22Rv1 (cell line): ENCODE measurements at regions not wholly inside any gene's neighbourhood (a gene's known extent, or its start where the extent isn't known, plus 50 kb on each side); places are given as distances from the start of the nearest gene placed in this dataset.

Experiments used
- H3K27ac ChIP-seq: fragments of 450-650 bp; 2 replicates; pipeline ENCODE4 v1.5.1; 2017
- CTCF ChIP-seq: fragments of 450-650 bp; IDR thresholded peaks from 2 replicates; pipeline ENCODE4 v1.5.1; 2017; ENCODE audit warnings: mild to moderate bottlenecking
- ZFX ChIP-seq: fragments of 450-650 bp; IDR thresholded peaks from 2 replicates; pipeline ENCODE4 v1.6.1; 2017; ENCODE audit warnings: antibody characterized with exemption, borderline replicate concordance

GRCh38 chr1:61581251-61581650 is 143.7 kb downstream of the TM2D1 start:
- TF ChIP-seq ZFX (no peak), CTCF (no peak)
- H3K27ac ChIP-seq, result no peak overlapping the region

DNA sequence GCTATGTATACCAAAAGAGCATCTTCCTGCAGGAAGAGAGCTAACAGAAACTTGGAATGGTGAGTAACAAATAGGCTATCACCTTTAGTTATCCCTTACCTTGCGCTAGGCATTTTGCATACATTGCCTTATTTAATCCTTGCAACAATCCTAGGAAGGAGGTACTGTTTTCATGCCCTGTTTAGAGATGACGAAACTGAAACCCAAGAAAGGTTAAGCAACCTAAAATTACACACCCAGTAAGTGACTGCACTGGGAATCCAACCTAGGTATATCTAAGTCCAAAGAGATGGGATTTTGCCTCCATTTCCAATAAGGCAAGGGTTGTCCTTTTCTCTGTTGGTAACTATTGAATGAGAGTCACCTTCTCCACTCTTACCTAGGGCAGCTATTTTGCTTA is 144.5 kb downstream of the TM2D1 start:
- H3K27ac ChIP-seq, result no peak overlapping the region
- TF ChIP-seq CTCF, result no peak
- no peak for TF ChIP-seq ZFX

DNA sequence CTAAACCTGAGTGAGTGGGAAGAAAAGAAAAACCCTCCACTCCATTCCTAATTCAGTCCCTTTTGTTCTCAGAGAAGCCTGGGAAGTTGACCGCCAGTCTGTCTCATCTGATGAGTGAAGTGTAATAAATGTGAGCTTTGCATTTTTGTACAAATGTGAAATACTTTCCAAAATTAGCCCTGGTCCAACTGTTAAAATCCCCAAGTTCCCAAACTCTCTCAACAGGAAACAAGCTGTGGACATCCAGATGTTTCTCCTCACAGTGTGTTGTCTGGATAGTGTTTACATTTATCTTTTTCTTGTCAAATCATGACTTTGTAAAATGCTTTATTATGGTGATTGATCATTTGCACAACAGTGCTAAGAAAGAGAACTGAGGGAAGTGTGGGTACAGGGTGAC is 145.1 kb downstream of the TM2D1 start:
- no peak for TF ChIP-seq CTCF
- no peak for TF ChIP-seq ZFX
- no peak overlapping the region for H3K27ac ChIP-seq

GRCh38 chr1:61572046-61572445 is 152.9 kb downstream of the TM2D1 start:
- no peak overlapping the region for H3K27ac ChIP-seq
- TF ChIP-seq CTCF, result no peak
- TF ChIP-seq ZFX, result no peak

- TF ChIP-seq ZFX, result no peak
- no peak for TF ChIP-seq CTCF
These were observed 154.8 kb downstream of the TM2D1 start for GRCh38 chr1:61570191-61570590.

GRCh38 chr1:61569303-61569621 is 155.7 kb downstream of the TM2D1 start:
- no peak for TF ChIP-seq ZFX
- TF ChIP-seq CTCF, result no peak
- peak overlapping the region; percentile 43 for H3K27ac ChIP-seq

More at GRCh38 chr1:61570191-61570590, 154.8 kb downstream of the TM2D1 start:
- no peak overlapping the region for H3K27ac ChIP-seq

GRCh38 chr1:61568460-61569302 is 156.3 kb downstream of the TM2D1 start:
- TF ChIP-seq CTCF (no peak), ZFX (no peak)
- peak overlapping the region; percentile 43 for H3K27ac ChIP-seq
